ENCODE measurements at regions not wholly inside any gene's neighbourhood (a gene's known extent, or its start where the extent isn't known, plus 50 kb on each side); places are given as distances from the start of the nearest gene placed in this dataset.

GRCh38 chr3:104582092-104582491, 784.6 kb upstream of the ALCAM start:
- peaks cover 22% of the 10 kb centered on the region for H3K27me3 Mint-ChIP-seq

GRCh38 chr3:104584682-104585081, 782.0 kb upstream of the ALCAM start:
- Mint-ChIP-seq H3K4me3 (no peak overlapping the region), H3K4me1 (no peaks in the 10 kb centered on the region), H3K36me3 (ENCODE audit: insufficient read depth) (peaks cover 1% of the 10 kb centered on the region), H3K27ac (ENCODE audit: low read depth) (no peak overlapping the region), H3K27me3 (peaks cover 22% of the 10 kb centered on the region), H3K9me3 (no peaks in the 10 kb centered on the region)
- no peak for ATAC-seq (replicated peaks; ENCODE audit: extremely low read depth, poor library complexity, severe bottlenecking)
- DNase-seq (ENCODE audit: low spot score in 2 of 2): no peak

More at GRCh38 chr3:104582092-104582491, 784.6 kb upstream of the ALCAM start:
- H3K4me3 Mint-ChIP-seq: no peak overlapping the region
- H3K27ac Mint-ChIP-seq (ENCODE audit: low read depth): no peak overlapping the region
- H3K9me3 Mint-ChIP-seq: peaks cover 7% of the 10 kb centered on the region
- H3K36me3 Mint-ChIP-seq (ENCODE audit: insufficient read depth): peaks cover 2% of the 10 kb centered on the region
- ATAC-seq (replicated peaks; ENCODE audit: extremely low read depth, poor library complexity, severe bottlenecking) (no peak), DNase-seq (ENCODE audit: low spot score in 2 of 2) (no peak)
- no peaks in the 10 kb centered on the region for H3K4me1 Mint-ChIP-seq

- Mint-ChIP-seq H3K27me3 (peaks cover 22% of the 10 kb centered on the region), H3K36me3 (ENCODE audit: insufficient read depth) (peaks cover 1% of the 10 kb centered on the region), H3K4me3 (no peak overlapping the region), H3K27ac (ENCODE audit: low read depth) (no peak overlapping the region), H3K9me3 (no peaks in the 10 kb centered on the region), H3K4me1 (no peaks in the 10 kb centered on the region)
- ATAC-seq (replicated peaks; ENCODE audit: extremely low read depth, poor library complexity, severe bottlenecking) (no peak), DNase-seq (ENCODE audit: low spot score in 2 of 2) (no peak)
Measured at GRCh38 chr3:104586344-104586743, 780.4 kb upstream of the ALCAM start.

- DNase-seq (ENCODE audit: low spot score in 2 of 2) (no peak), ATAC-seq (replicated peaks; ENCODE audit: extremely low read depth, poor library complexity, severe bottlenecking) (no peak)
- H3K4me3 Mint-ChIP-seq: no peak overlapping the region
- peaks cover 1% of the 10 kb centered on the region for H3K36me3 Mint-ChIP-seq (ENCODE audit: insufficient read depth)
- no peaks in the 10 kb centered on the region for H3K4me1 Mint-ChIP-seq
- H3K9me3 Mint-ChIP-seq: no peaks in the 10 kb centered on the region
- H3K27ac Mint-ChIP-seq (ENCODE audit: low read depth): no peak overlapping the region
- peaks cover 8% of the 10 kb centered on the region for H3K27me3 Mint-ChIP-seq
Measured at GRCh38 chr3:104588442-104588841, 778.3 kb upstream of the ALCAM start.

- Mint-ChIP-seq H3K4me3 (no peak overlapping the region), H3K9me3 (no peaks in the 10 kb centered on the region), H3K27ac (ENCODE audit: low read depth) (no peak overlapping the region), H3K36me3 (ENCODE audit: insufficient read depth) (peaks cover 1% of the 10 kb centered on the region), H3K4me1 (no peaks in the 10 kb centered on the region), H3K27me3 (no peaks in the 10 kb centered on the region)
- ATAC-seq (replicated peaks; ENCODE audit: extremely low read depth, poor library complexity, severe bottlenecking): no peak
- DNase-seq (ENCODE audit: low spot score in 2 of 2): no peak
Measured at GRCh38 chr3:104591776-104592175, 774.9 kb upstream of the ALCAM start.

GRCh38 chr3:104594491-104594890, 772.2 kb upstream of the ALCAM start:
- H3K27ac Mint-ChIP-seq (ENCODE audit: low read depth): no peak overlapping the region
- H3K4me1 Mint-ChIP-seq: no peaks in the 10 kb centered on the region
- H3K9me3 Mint-ChIP-seq: no peaks in the 10 kb centered on the region
- ATAC-seq (replicated peaks; ENCODE audit: extremely low read depth, poor library complexity, severe bottlenecking) (no peak), DNase-seq (ENCODE audit: low spot score in 2 of 2) (no peak)
- no peaks in the 10 kb centered on the region for H3K36me3 Mint-ChIP-seq (ENCODE audit: insufficient read depth)
- H3K4me3 Mint-ChIP-seq: no peak overlapping the region
- no peaks in the 10 kb centered on the region for H3K27me3 Mint-ChIP-seq

GRCh38 chr3:104596054-104596453, 770.7 kb upstream of the ALCAM start:
- ATAC-seq (replicated peaks; ENCODE audit: extremely low read depth, poor library complexity, severe bottlenecking) (no peak), DNase-seq (ENCODE audit: low spot score in 2 of 2) (no peak)
- H3K4me3 Mint-ChIP-seq: no peak overlapping the region
- H3K27me3 Mint-ChIP-seq: no peaks in the 10 kb centered on the region
- no peaks in the 10 kb centered on the region for H3K4me1 Mint-ChIP-seq
- no peaks in the 10 kb centered on the region for H3K9me3 Mint-ChIP-seq
- no peak overlapping the region for H3K27ac Mint-ChIP-seq (ENCODE audit: low read depth)
- H3K36me3 Mint-ChIP-seq (ENCODE audit: insufficient read depth): no peaks in the 10 kb centered on the region

GRCh38 chr3:104596551-104596950, 770.2 kb upstream of the ALCAM start:
- H3K4me1 Mint-ChIP-seq: no peaks in the 10 kb centered on the region
- H3K9me3 Mint-ChIP-seq: no peaks in the 10 kb centered on the region
- H3K36me3 Mint-ChIP-seq (ENCODE audit: insufficient read depth): no peaks in the 10 kb centered on the region
- no peaks in the 10 kb centered on the region for H3K27me3 Mint-ChIP-seq
- ATAC-seq (replicated peaks; ENCODE audit: extremely low read depth, poor library complexity, severe bottlenecking): no peak
- no peak for DNase-seq (ENCODE audit: low spot score in 2 of 2)
- H3K27ac Mint-ChIP-seq (ENCODE audit: low read depth): no peak overlapping the region
- no peak overlapping the region for H3K4me3 Mint-ChIP-seq

- no peaks in the 10 kb centered on the region for H3K36me3 Mint-ChIP-seq (ENCODE audit: insufficient read depth)
- H3K4me3 Mint-ChIP-seq: no peak overlapping the region
- no peaks in the 10 kb centered on the region for H3K4me1 Mint-ChIP-seq
- no peak for DNase-seq (ENCODE audit: low spot score in 2 of 2)
- H3K9me3 Mint-ChIP-seq: no peaks in the 10 kb centered on the region
- no peak for ATAC-seq (replicated peaks; ENCODE audit: extremely low read depth, poor library complexity, severe bottlenecking)
- no peak overlapping the region for H3K27ac Mint-ChIP-seq (ENCODE audit: low read depth)
- peaks cover 8% of the 10 kb centered on the region for H3K27me3 Mint-ChIP-seq
Measured at GRCh38 chr3:104598848-104599511, 767.7 kb upstream of the ALCAM start.

GRCh38 chr3:104604326-104605010, 762.2 kb upstream of the ALCAM start:
- Mint-ChIP-seq H3K4me3 (no peak overlapping the region), H3K36me3 (ENCODE audit: insufficient read depth) (no peaks in the 10 kb centered on the region), H3K9me3 (no peaks in the 10 kb centered on the region), H3K27ac (ENCODE audit: low read depth) (no peak overlapping the region), H3K27me3 (peaks cover 18% of the 10 kb centered on the region), H3K4me1 (no peaks in the 10 kb centered on the region)
- DNase-seq (ENCODE audit: low spot score in 2 of 2): no peak
- ATAC-seq (replicated peaks; ENCODE audit: extremely low read depth, poor library complexity, severe bottlenecking): no peak

GRCh38 chr3:104606812-104607211, 759.9 kb upstream of the ALCAM start:
- DNase-seq (ENCODE audit: low spot score in 2 of 2) (no peak), ATAC-seq (replicated peaks; ENCODE audit: extremely low read depth, poor library complexity, severe bottlenecking) (no peak)
- H3K27ac Mint-ChIP-seq (ENCODE audit: low read depth): no peak overlapping the region
- H3K36me3 Mint-ChIP-seq (ENCODE audit: insufficient read depth): no peaks in the 10 kb centered on the region
- H3K4me3 Mint-ChIP-seq: no peak overlapping the region
- H3K9me3 Mint-ChIP-seq: no peaks in the 10 kb centered on the region
- H3K4me1 Mint-ChIP-seq: no peaks in the 10 kb centered on the region
- H3K27me3 Mint-ChIP-seq: peaks cover 18% of the 10 kb centered on the region

- Mint-ChIP-seq H3K36me3 (ENCODE audit: insufficient read depth) (no peaks in the 10 kb centered on the region), H3K4me3 (no peak overlapping the region), H3K4me1 (no peaks in the 10 kb centered on the region), H3K27ac (ENCODE audit: low read depth) (no peak overlapping the region), H3K9me3 (no peaks in the 10 kb centered on the region), H3K27me3 (no peaks in the 10 kb centered on the region)
- ATAC-seq (replicated peaks; ENCODE audit: extremely low read depth, poor library complexity, severe bottlenecking): no peak
- DNase-seq (ENCODE audit: low spot score in 2 of 2): no peak
Measured at GRCh38 chr3:104610730-104611652, 755.7 kb upstream of the ALCAM start.
